Suprapubic skin (tissue), 4 donors: ENCODE measurements at regions not wholly inside any gene's neighbourhood (a gene's known extent, or its start where the extent isn't known, plus 50 kb on each side); places are given as distances from the start of the nearest gene placed in this dataset.

Experiments used
- DNase-seq, 2 donors: peaks; one replicate each; pipeline ENCODE4 v3.0.0-alpha.2; 2019; ENCODE audit warnings: low spot score in 2 of 2
- H3K27ac ChIP-seq: fragments of 200-600 bp; sonication (generic); one replicate; pipeline ENCODE4 v1.5.1; 2019
- H3K27me3 ChIP-seq: fragments of 200-600 bp; sonication (generic); one replicate; pipeline ENCODE4 v1.5.1; 2019
- H3K36me3 ChIP-seq: fragments of 200-600 bp; sonication (generic); one replicate; pipeline ENCODE4 v1.5.1; 2019
- H3K4me1 ChIP-seq: fragments of 200-600 bp; sonication (generic); one replicate; pipeline ENCODE4 v1.5.1; 2019
- H3K4me3 ChIP-seq: fragments of 200-600 bp; sonication (generic); one replicate; pipeline ENCODE4 v1.5.1; 2019; ENCODE audit warnings: mild to moderate bottlenecking
- H3K9me3 ChIP-seq: fragments of 200-600 bp; sonication (generic); one replicate; pipeline ENCODE4 v1.5.1; 2019
- CTCF ChIP-seq, 2 donors: fragments of 200-600 bp in 1 of 2; fragments of 450-650 bp in 1 of 2; sonication (generic) in 1 of 2; IDR thresholded peaks; one replicate each; pipeline ENCODE4 v1.5.1; 2016 to 2019; ENCODE audit warnings: antibody characterized with exemption in 2 of 2, mild to moderate bottlenecking in 1 of 2, moderate library complexity in 1 of 2
- EP300 ChIP-seq: sonication (generic); formaldehyde crosslinking; IDR thresholded peaks from one replicate; pipeline ENCODE4 v1.6.1; 2017; ENCODE audit warnings: antibody characterized with exemption
- POLR2A ChIP-seq, 2 donors: fragments of 450-650 bp; IDR thresholded peaks; one replicate each; pipeline ENCODE4 v1.6.1; 2017; ENCODE audit warnings: antibody characterized with exemption in 2 of 2, mild to moderate bottlenecking in 2 of 2, moderate library complexity in 2 of 2
- POLR2AphosphoS5 ChIP-seq, 3 donors: sonication (generic); formaldehyde crosslinking; IDR thresholded peaks; one replicate each; pipeline ENCODE4 v1.6.1; 2017; ENCODE audit warnings: antibody characterized with exemption in 3 of 3
- WGBS: methylation state at CpG from one replicate; pipeline ENCODE4 v1.1.5; 2018; 5-methylcytosine and 5-hydroxymethylcytosine counted together

- Histone ChIP-seq H3K27me3 (no peaks in the 10 kb centered on the region), H3K9me3 (no peaks in the 10 kb centered on the region), H3K4me3 (no peak overlapping the region), H3K27ac (no peak overlapping the region), H3K4me1 (no peaks in the 10 kb centered on the region), H3K36me3 (no peaks in the 10 kb centered on the region)
- DNase-seq, result no peak
- 11% methylated on average over 1 of the region's 1 CpG for WGBS
- TF ChIP-seq CTCF (IDR thresholded peaks at IDR 0.05), result no peak
- no peak for TF ChIP-seq POLR2A (IDR thresholded peaks at IDR 0.05)
- no peak for TF ChIP-seq EP300
- TF ChIP-seq POLR2AphosphoS5 (IDR thresholded peaks at IDR 0.05), result no peak
Measured at GRCh38 chr3:22308871-22309270, 557.9 kb upstream of the ZNF385D start.

DNA sequence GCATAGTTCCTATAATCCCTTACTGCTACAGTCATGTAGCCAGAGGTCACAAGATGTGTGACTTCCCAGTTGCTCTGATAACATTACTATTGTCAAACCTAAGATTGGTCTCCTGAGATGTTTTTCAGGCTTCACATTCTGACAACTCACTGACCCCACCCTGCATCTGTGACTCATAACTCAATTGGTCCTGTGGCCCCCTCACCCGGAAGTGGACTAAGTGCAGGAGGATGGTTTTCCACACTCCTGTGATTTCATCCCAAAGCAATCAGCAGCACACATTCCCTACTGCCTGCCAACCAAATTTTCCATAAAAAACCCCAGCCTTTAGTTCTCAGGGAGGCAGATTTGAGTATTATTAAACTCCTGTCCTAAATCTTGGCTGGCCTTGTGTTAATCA lies 564.9 kb upstream of the ZNF385D start:
- Histone ChIP-seq H3K9me3 (no peaks in the 10 kb centered on the region), H3K27ac (no peak overlapping the region), H3K27me3 (no peaks in the 10 kb centered on the region), H3K4me3 (no peak overlapping the region), H3K36me3 (no peaks in the 10 kb centered on the region), H3K4me1 (no peaks in the 10 kb centered on the region)
- no peak for DNase-seq
- no peak for TF ChIP-seq CTCF (IDR thresholded peaks at IDR 0.05)
- no peak for TF ChIP-seq EP300
- TF ChIP-seq POLR2A (IDR thresholded peaks at IDR 0.05), result no peak
- no peak for TF ChIP-seq POLR2AphosphoS5 (IDR thresholded peaks at IDR 0.05)
- WGBS, result 67% methylated on average over 1 of the region's 1 CpG

DNA sequence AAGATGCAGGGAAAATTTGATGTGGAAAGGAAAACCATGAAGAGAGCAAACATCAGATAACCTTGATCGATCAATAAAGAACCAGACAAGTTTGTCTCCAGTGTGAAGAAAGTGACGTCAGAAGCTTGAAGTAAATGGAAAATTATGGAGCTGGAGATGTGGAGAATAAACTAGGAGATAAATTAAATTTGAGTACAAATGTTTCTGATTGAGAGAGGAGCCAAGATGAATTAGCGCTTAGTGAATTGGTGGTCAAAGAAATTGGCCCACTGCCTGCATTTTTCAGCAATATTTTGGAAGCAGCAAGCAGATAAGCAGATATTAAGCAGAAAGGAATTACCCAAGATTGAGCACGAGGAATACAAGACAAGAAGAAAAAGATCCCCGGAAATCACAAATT lies 567.3 kb upstream of the ZNF385D start:
- no peak overlapping the region for H3K27ac ChIP-seq
- H3K27me3 ChIP-seq, result no peaks in the 10 kb centered on the region
- no peak for DNase-seq
- no peaks in the 10 kb centered on the region for H3K4me1 ChIP-seq
- H3K36me3 ChIP-seq, result no peaks in the 10 kb centered on the region
- no peak overlapping the region for H3K4me3 ChIP-seq
- TF ChIP-seq POLR2A (IDR thresholded peaks at IDR 0.05), result no peak
- TF ChIP-seq POLR2AphosphoS5 (IDR thresholded peaks at IDR 0.05), result no peak
- H3K9me3 ChIP-seq, result no peaks in the 10 kb centered on the region
- WGBS, result 62% methylated on average over 5 of the region's 5 CpGs

DNA sequence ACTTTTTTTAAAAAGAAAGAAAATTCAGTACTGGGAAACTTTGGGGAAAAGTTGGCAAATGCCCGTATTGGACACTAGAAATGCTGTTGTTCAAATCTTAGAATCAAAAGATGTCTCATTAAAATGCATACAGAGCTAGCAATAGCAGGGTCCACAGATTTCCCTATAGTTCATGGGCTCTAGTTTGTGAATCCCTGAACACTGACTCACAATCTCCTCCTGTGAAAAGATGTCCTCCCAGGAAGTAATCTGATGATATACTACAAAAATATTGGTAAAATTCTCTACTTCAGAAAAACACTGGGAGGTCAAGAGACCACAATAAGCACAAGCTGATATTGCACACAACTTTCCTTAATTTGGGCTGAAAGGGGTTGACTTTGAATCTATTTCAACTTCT lies 568.4 kb upstream of the ZNF385D start:
- H3K27me3 ChIP-seq, result no peaks in the 10 kb centered on the region
- no peaks in the 10 kb centered on the region for H3K36me3 ChIP-seq
- no peak for DNase-seq
- H3K4me1 ChIP-seq, result no peaks in the 10 kb centered on the region
- H3K27ac ChIP-seq, result no peak overlapping the region
- TF ChIP-seq POLR2A (IDR thresholded peaks at IDR 0.05) (no peak), POLR2AphosphoS5 (IDR thresholded peaks at IDR 0.05) (no peak), EP300 (no peak), CTCF (IDR thresholded peaks at IDR 0.05) (no peak)
- no peak overlapping the region for H3K4me3 ChIP-seq
- H3K9me3 ChIP-seq, result no peaks in the 10 kb centered on the region
- 88% methylated on average over 1 of the region's 1 CpG for WGBS

DNA sequence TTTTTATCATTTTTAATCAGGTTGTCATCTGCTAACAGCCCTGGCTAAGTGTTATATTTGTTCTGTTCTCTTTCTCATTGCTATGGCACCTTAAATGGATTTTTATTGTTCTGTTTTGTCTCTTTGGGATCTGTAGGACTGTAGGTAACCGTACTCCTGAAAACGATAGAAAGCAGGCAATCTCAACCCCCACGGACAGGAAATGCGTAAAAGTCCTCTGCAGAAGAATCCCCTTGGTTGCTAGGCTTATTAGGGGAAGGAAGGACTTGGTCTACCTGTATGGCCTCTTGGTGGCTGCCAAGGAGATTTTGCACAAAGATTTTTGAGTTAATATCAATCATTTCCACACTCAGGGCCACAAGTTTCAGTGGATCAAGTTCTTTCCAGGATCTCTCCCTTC lies 571.9 kb upstream of the ZNF385D start:
- Histone ChIP-seq H3K4me3 (no peak overlapping the region), H3K36me3 (no peaks in the 10 kb centered on the region), H3K4me1 (no peaks in the 10 kb centered on the region), H3K9me3 (no peaks in the 10 kb centered on the region), H3K27ac (no peak overlapping the region), H3K27me3 (no peaks in the 10 kb centered on the region)
- WGBS, result 70% methylated on average over 4 of the region's 4 CpGs
- DNase-seq, result no peak
- no peak for TF ChIP-seq EP300
- TF ChIP-seq POLR2A (IDR thresholded peaks at IDR 0.05), result no peak
- no peak for TF ChIP-seq CTCF (IDR thresholded peaks at IDR 0.05)
- TF ChIP-seq POLR2AphosphoS5 (IDR thresholded peaks at IDR 0.05), result no peak

GRCh38 chr3:22326305-22326704 lies 575.3 kb upstream of the ZNF385D start:
- no peaks in the 10 kb centered on the region for H3K4me1 ChIP-seq
- TF ChIP-seq CTCF (IDR thresholded peaks at IDR 0.05) (no peak), POLR2AphosphoS5 (IDR thresholded peaks at IDR 0.05) (no peak), POLR2A (IDR thresholded peaks at IDR 0.05) (no peak), EP300 (no peak)
- H3K4me3 ChIP-seq, result no peak overlapping the region
- 47% methylated on average over 3 of the region's 3 CpGs for WGBS
- H3K9me3 ChIP-seq, result no peaks in the 10 kb centered on the region
- H3K27me3 ChIP-seq, result no peaks in the 10 kb centered on the region
- DNase-seq, result no peak
- no peak overlapping the region for H3K27ac ChIP-seq
- no peaks in the 10 kb centered on the region for H3K36me3 ChIP-seq
